HEK293 (cell line): ENCODE measurements at regions not wholly inside any gene's neighbourhood (a gene's known extent, or its start where the extent isn't known, plus 50 kb on each side); places are given as distances from the start of the nearest gene placed in this dataset.

ENCODE experiments used
- CTCF ChIP-seq: fragments of 450-650 bp; formaldehyde crosslinking; IDR thresholded peaks from 2 replicates; pipeline ENCODE4 v1.5.1; 2016; ENCODE audit warnings: missing biosample characterization, missing genetic modification characterization
- KLF9 ChIP-seq: fragments of 450-650 bp; formaldehyde crosslinking; IDR thresholded peaks from 2 replicates; pipeline ENCODE4 v1.5.1; 2016; ENCODE audit warnings: missing biosample characterization, missing genetic modification characterization, low read depth
- MYNN ChIP-seq: fragments of 450-650 bp; formaldehyde crosslinking; IDR thresholded peaks from 2 replicates; pipeline ENCODE4 v1.5.1; 2016; ENCODE audit warnings: missing biosample characterization, missing genetic modification characterization, borderline replicate concordance
- TCF7L2 ChIP-seq: IDR thresholded peaks from 2 replicates; pipeline ENCODE4 v1.6.1; 2011; ENCODE audit warnings: low read depth, mild to moderate bottlenecking, inconsistent platforms, low read length, moderate library complexity, borderline replicate concordance
- ZFP41 ChIP-seq: fragments of 450-650 bp; formaldehyde crosslinking; IDR thresholded peaks from 2 replicates; pipeline ENCODE4 v1.5.1; 2016; ENCODE audit warnings: missing biosample characterization, missing genetic modification characterization, borderline replicate concordance
- ZNF155 ChIP-seq: fragments of 450-650 bp; formaldehyde crosslinking; IDR thresholded peaks from 2 replicates; pipeline ENCODE4 v1.5.1; 2016; ENCODE audit warnings: missing biosample characterization, missing genetic modification characterization
- ZNF266 ChIP-seq: fragments of 450-650 bp; formaldehyde crosslinking; IDR thresholded peaks from 2 replicates; pipeline ENCODE4 v1.5.1; 2016; ENCODE audit warnings: missing biosample characterization, missing genetic modification characterization, low read depth
- ZNF561 ChIP-seq: fragments of 450-650 bp; IDR thresholded peaks from 2 replicates; pipeline ENCODE4 v1.5.1; 2018; ENCODE audit warnings: missing biosample characterization, missing genetic modification characterization, borderline replicate concordance

DNA sequence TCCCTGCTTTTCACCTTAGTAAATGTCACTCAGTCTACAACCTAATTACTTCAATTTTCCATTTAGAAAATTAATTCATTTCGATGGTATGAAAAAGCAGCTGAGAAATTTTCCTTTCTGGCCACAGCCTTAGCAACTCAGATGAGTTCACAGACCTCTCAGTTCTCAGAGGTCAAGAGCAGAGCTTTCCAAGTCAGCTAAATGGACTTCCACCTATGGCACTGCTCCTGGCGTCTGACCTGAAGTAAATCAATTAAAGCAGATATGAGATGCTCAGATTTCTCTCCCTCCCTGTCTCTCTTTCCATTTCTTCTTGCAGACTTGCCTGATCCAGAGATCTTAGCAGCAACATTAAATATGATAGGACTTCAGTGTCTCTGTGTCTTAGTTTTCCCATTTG lies 412.6 kb downstream of the QKI start:
- no peak for TF ChIP-seq KLF9
- no peak for TF ChIP-seq ZNF266 (tag by site-specific recombination)
- no peak for TF ChIP-seq CTCF (tag by site-specific recombination)
- TF ChIP-seq ZFP41 = no peak
- no peak for TF ChIP-seq ZNF155 (tag by site-specific recombination)
- TF ChIP-seq TCF7L2 = no peak
- TF ChIP-seq MYNN (tag by site-specific recombination) = no peak
- TF ChIP-seq ZNF561 = no peak
